BJ (cell line): ENCODE measurements at regions not wholly inside any gene's neighbourhood (a gene's known extent, or its start where the extent isn't known, plus 50 kb on each side); places are given as distances from the start of the nearest gene placed in this dataset.

Experiments used
- CTCF ChIA-PET: fragments of 350-600 bp; formaldehyde crosslinking; extraction: SDS; loops from one replicate; lab custom pipeline; 2021; ENCODE audit warnings: antibody characterized with exemption, inconsistent platforms; lab: Yijun Ruan, JAX
- POLR2A ChIA-PET: fragments of 300-600 bp; sonication (Branson Sonifier 250); formaldehyde crosslinking; extraction: SDS; loops from one replicate; lab custom pipeline; 2021; ENCODE audit warnings: antibody characterized with exemption; lab: Charles Lee
- DNase-seq: peaks from one replicate; pipeline ENCODE4 v3.0.0-alpha.2; 2011; ENCODE audit warnings: low read depth
- H3K27me3 ChIP-seq: 2 replicates; pipeline ENCODE4 v1.6.0; 2011; ENCODE audit warnings: low read length; ENCODE audit not compliant: control insufficient read depth, insufficient read depth
- H3K36me3 ChIP-seq: 2 replicates; pipeline ENCODE4 v1.5.1; 2011; ENCODE audit warnings: low read length; ENCODE audit not compliant: control insufficient read depth, insufficient read depth
- H3K4me3 ChIP-seq: 2 replicates; pipeline ENCODE4 v1.5.1; 2011; ENCODE audit warnings: low read depth, mild to moderate bottlenecking, control low read depth, low read length
- TF ChIP-seq, protein P1 (sequence below): IDR thresholded peaks from 2 replicates; pipeline ENCODE4 v1.5.1; 2011; ENCODE audit warnings: low read depth, mild to moderate bottlenecking, control low read depth, inconsistent platforms, low read length, moderate library complexity; ENCODE audit not compliant: insufficient read depth

DNA sequence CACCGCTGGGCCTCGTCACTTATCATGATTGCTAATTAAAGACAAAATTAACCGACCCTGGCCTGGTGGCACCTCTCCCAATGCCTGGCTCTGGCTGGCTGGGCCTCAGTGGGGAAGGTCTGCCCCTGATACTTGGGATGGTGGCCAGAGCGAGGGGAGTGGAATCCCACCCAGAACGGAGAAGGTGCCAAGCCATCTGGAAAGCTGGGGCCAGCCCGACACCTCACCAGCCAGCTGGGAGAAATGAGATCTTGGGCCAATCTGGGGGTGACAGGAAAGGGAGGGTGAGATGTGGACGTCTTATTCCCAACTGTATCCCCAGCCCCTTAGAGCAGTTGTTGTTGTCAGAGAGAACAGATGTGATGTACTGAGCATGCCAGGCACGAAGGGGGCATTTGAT is 215.0 kb upstream of the PWP1 start:
- ChIA-PET CTCF (no interaction called here), POLR2A (no interaction called here)
- Histone ChIP-seq H3K36me3 (no peaks in the 10 kb centered on the region), H3K27me3 (no peaks in the 10 kb centered on the region), H3K4me3 (no peak overlapping the region)
- TF ChIP-seq, protein P1, sequence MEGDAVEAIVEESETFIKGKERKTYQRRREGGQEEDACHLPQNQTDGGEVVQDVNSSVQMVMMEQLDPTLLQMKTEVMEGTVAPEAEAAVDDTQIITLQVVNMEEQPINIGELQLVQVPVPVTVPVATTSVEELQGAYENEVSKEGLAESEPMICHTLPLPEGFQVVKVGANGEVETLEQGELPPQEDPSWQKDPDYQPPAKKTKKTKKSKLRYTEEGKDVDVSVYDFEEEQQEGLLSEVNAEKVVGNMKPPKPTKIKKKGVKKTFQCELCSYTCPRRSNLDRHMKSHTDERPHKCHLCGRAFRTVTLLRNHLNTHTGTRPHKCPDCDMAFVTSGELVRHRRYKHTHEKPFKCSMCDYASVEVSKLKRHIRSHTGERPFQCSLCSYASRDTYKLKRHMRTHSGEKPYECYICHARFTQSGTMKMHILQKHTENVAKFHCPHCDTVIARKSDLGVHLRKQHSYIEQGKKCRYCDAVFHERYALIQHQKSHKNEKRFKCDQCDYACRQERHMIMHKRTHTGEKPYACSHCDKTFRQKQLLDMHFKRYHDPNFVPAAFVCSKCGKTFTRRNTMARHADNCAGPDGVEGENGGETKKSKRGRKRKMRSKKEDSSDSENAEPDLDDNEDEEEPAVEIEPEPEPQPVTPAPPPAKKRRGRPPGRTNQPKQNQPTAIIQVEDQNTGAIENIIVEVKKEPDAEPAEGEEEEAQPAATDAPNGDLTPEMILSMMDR: no peak
- DNase-seq: no peak

- TF ChIP-seq, protein P1: no peak
- H3K27me3 ChIP-seq: no peaks in the 10 kb centered on the region
- H3K4me3 ChIP-seq: no peak overlapping the region
- CTCF ChIA-PET: no interaction called here
- POLR2A ChIA-PET: no interaction called here
- no peaks in the 10 kb centered on the region for H3K36me3 ChIP-seq
- DNase-seq: no peak
Measured at GRCh38 chr12:107472308-107472707, 213.3 kb upstream of the PWP1 start.

DNA sequence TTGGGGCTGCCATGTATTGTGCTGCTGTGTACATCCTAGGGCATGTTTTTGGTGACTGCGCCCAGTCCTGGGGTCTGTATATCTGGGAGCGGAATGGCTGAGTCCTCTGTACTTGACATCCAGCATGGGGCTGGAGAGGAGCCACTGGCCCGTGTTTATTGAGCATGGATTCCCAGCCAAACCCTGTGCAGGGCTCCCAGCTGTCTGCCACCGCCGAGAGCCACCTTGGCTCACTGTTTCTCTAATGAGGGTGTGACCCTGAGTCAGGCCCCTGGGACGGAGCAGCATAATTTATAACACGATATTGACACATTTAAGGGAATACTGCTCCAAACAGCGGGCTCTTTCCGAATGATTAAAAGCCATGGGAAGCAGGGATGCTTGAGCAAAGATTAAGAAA is 211.5 kb upstream of the PWP1 start:
- ChIA-PET POLR2A (no interaction called here), CTCF (interaction anchor here (0.9 kb wide), 1 partner anchor 53 kb away, joined by 3 read pairs; no protein-coding TSS in a partner anchor)
- no peak overlapping the region for H3K4me3 ChIP-seq
- TF ChIP-seq, protein P1: no peak
- DNase-seq: no peak
- no peaks in the 10 kb centered on the region for H3K36me3 ChIP-seq
- H3K27me3 ChIP-seq: no peaks in the 10 kb centered on the region

DNA sequence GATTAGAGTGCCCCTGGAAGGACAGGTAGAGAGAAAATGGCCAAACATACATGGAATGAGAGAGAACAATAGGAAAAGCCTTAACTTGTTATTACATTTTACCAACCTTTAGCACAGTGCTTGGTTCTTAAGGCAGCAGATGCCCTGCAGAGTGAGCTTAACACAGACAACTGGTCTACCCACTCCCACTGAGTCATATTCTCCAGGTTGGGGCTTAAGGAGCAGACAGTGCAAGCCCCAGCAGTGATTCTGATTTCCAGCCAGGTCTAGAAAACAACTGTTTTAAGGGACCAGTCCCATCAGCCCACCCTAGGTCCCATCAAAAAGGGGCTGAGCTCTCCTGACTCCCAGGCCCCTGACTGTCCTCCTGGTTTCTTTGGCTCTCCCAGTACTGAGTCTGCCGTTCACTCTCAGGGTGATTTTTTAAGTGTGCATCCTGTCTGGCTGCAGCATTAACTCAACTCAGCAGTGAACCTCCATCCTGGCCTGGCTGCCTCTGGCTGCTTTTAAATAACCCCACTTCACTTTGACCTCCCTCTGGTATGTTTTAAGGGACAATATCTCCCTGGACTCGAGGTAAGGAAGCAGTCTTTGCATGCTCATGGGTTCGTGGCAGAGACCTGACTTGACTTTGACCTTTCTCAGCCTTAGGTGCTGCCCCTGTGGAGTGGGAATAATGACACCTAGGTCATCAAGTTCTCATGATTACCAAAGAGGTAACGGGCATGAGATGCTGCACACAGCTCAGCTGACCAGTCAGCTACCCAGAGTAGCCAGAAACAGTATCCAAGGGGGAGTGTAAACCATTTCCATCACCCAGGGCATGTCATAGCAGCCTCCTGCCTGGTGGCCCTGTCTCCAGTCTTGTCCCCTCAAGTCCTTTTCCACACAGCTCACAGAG is 210.7 kb upstream of the PWP1 start:
- H3K36me3 ChIP-seq: no peaks in the 10 kb centered on the region
- no peak for DNase-seq
- H3K4me3 ChIP-seq: no peak overlapping the region
- CTCF ChIA-PET: interaction anchor here (0.9 kb wide), 1 partner anchor 52 kb away, joined by 3 read pairs; no protein-coding TSS in a partner anchor
- no peaks in the 10 kb centered on the region for H3K27me3 ChIP-seq
- POLR2A ChIA-PET: no interaction called here
- TF ChIP-seq, protein P1: no peak

- ChIA-PET CTCF (no interaction called here), POLR2A (no interaction called here)
- Histone ChIP-seq H3K36me3 (no peaks in the 10 kb centered on the region), H3K4me3 (no peak overlapping the region), H3K27me3 (no peaks in the 10 kb centered on the region)
- DNase-seq: no peak
- TF ChIP-seq, protein P1: no peak
Measured at GRCh38 chr12:107475900-107476299, 209.7 kb upstream of the PWP1 start.
